Keratinocyte (primary cell): ENCODE measurements at regions not wholly inside any gene's neighbourhood (a gene's known extent, or its start where the extent isn't known, plus 50 kb on each side); places are given as distances from the start of the nearest gene placed in this dataset.

Experiments
- DNase-seq: peaks from one replicate; pipeline ENCODE4 v3.0.0-alpha.2; 2011; ENCODE audit warnings: low read depth, missing footprints, low spot score
- FAIRE-seq: peaks from 2 replicates; lab custom pipeline; 2011; peaks lifted over from hg19 to GRCh38; lab: Jason Lieb, UNC
- H2AFZ ChIP-seq: 2 replicates; pipeline ENCODE4 v1.6.0; 2012; ENCODE audit warnings: low read length, control low read depth, inconsistent platforms; ENCODE audit not compliant: control insufficient read depth
- H3K27ac ChIP-seq: 2 replicates; pipeline ENCODE4 v1.5.1; 2011; ENCODE audit warnings: low read length; ENCODE audit not compliant: control insufficient read depth, insufficient read depth
- H3K27me3 ChIP-seq: 3 replicates; pipeline ENCODE4 v1.6.0; 2011; ENCODE audit warnings: low read length; ENCODE audit not compliant: control insufficient read depth, insufficient read depth; ENCODE audit errors: extremely low read depth
- H3K36me3 ChIP-seq, 2 experiments: 2 replicates in 1 of 2; 3 replicates in 1 of 2; pipeline ENCODE4 v1.5.1; 2011; ENCODE audit warnings: low read length in 2 of 2, mild to moderate bottlenecking in 1 of 2; ENCODE audit not compliant: control insufficient read depth in 2 of 2, insufficient read depth in 2 of 2; ENCODE audit errors: extremely low read depth in 1 of 2
- H3K4me1 ChIP-seq: 3 replicates; pipeline ENCODE4 v1.5.1; 2011; ENCODE audit warnings: low read length; ENCODE audit not compliant: control insufficient read depth, insufficient read depth; ENCODE audit errors: extremely low read depth
- H3K4me2 ChIP-seq: 3 replicates; pipeline ENCODE4 v1.6.0; 2011; ENCODE audit warnings: low read depth, low read length; ENCODE audit not compliant: control insufficient read depth, insufficient read depth; ENCODE audit errors: extremely low read depth
- H3K4me3 ChIP-seq, 3 experiments: fragments of 200-600 bp in 1 of 3; sonication (generic) in 1 of 3; 2 replicates in 2 of 3; 3 replicates in 1 of 3; pipeline ENCODE4 v1.5.1; 2011 to 2016; ENCODE audit warnings: low read length in 3 of 3, mild to moderate bottlenecking in 3 of 3, control low read depth in 2 of 3, inconsistent platforms in 1 of 3, low read depth in 1 of 3, mixed read lengths in 1 of 3, mixed run types in 1 of 3, moderate library complexity in 1 of 3; ENCODE audit not compliant: control insufficient read depth in 2 of 3, insufficient read depth in 2 of 3; ENCODE audit errors: extremely low read depth in 1 of 3
- H3K79me2 ChIP-seq: 2 replicates; pipeline ENCODE4 v1.6.0; 2012; ENCODE audit warnings: low read length; ENCODE audit not compliant: control insufficient read depth, insufficient read depth
- H3K9ac ChIP-seq: 3 replicates; pipeline ENCODE4 v1.6.0; 2011; ENCODE audit warnings: low read length; ENCODE audit not compliant: control insufficient read depth, insufficient read depth; ENCODE audit errors: extremely low read depth
- H3K9me1 ChIP-seq: 3 replicates; pipeline ENCODE4 v1.6.0; 2011; ENCODE audit warnings: low read length; ENCODE audit not compliant: control insufficient read depth, insufficient read depth; ENCODE audit errors: extremely low read depth
- H3K9me3 ChIP-seq: 2 replicates; pipeline ENCODE4 v1.5.1; 2012; ENCODE audit warnings: low read depth, low read length; ENCODE audit not compliant: control insufficient read depth
- H4K20me1 ChIP-seq: 3 replicates; pipeline ENCODE4 v1.6.0; 2011; ENCODE audit warnings: low read length; ENCODE audit not compliant: control insufficient read depth, insufficient read depth; ENCODE audit errors: extremely low read depth
- EZH2 ChIP-seq: IDR thresholded peaks from one replicate; pipeline ENCODE4 v1.6.1; 2012; ENCODE audit warnings: inconsistent platforms, mild to moderate bottlenecking, low read length, moderate library complexity
- dilution Hi-C: fragments of 300-500 bp; cut with MboI; formaldehyde crosslinking; loops from one replicate; pipeline ENCODE4 v1.7.0; 2020; ENCODE audit warnings: low sequenced_read_pairs; ENCODE audit not compliant: extremely low pct_ligation_motif_present
- TF ChIP-seq, protein P1 (sequence below), 3 experiments: IDR thresholded peaks in 1 of 3; conservative IDR thresholded peaks in 1 of 3; optimal IDR thresholded peaks in 1 of 3; 2 replicates in 2 of 3; 3 replicates in 1 of 3; pipeline versions ENCODE3 to v1.5.1; 2011; ENCODE audit warnings: low read length in 3 of 3, mild to moderate bottlenecking in 3 of 3, moderate library complexity in 2 of 3, control low read depth in 1 of 3, inconsistent platforms in 1 of 3; ENCODE audit not compliant: insufficient read depth in 2 of 3; ENCODE audit errors: extremely low read depth in 1 of 3

DNA sequence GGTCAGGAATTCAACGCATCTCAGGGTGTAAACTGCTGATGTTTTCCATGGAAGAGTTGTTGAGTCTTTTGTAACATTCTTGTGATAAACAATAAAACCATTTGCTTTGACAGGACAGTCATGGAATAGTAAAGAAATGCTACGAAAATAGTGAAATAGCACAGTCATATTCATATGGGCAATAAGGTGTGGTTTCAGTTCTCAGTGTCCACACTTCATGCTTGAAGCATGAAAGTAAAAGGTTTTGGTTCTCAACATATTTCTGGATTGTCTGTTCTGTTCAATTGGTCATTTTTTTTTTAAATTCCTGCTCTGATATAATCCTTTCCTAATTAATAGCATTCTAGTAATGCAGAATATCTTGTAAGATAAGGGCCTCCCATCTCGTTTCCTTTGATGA, 467.6 kb upstream of the ZNF608 start:
- FAIRE-seq (no peak), DNase-seq (no peak)
- H4K20me1 ChIP-seq, result no peaks in the 10 kb centered on the region
- H3K9me1 ChIP-seq, result no peaks in the 10 kb centered on the region
- no peak overlapping the region for H2AFZ ChIP-seq
- H3K36me3 ChIP-seq, result no peaks in the 10 kb centered on the region
- H3K9me3 ChIP-seq, result no peaks in the 10 kb centered on the region
- TF ChIP-seq EZH2, result no peak
- TF ChIP-seq, protein P1, sequence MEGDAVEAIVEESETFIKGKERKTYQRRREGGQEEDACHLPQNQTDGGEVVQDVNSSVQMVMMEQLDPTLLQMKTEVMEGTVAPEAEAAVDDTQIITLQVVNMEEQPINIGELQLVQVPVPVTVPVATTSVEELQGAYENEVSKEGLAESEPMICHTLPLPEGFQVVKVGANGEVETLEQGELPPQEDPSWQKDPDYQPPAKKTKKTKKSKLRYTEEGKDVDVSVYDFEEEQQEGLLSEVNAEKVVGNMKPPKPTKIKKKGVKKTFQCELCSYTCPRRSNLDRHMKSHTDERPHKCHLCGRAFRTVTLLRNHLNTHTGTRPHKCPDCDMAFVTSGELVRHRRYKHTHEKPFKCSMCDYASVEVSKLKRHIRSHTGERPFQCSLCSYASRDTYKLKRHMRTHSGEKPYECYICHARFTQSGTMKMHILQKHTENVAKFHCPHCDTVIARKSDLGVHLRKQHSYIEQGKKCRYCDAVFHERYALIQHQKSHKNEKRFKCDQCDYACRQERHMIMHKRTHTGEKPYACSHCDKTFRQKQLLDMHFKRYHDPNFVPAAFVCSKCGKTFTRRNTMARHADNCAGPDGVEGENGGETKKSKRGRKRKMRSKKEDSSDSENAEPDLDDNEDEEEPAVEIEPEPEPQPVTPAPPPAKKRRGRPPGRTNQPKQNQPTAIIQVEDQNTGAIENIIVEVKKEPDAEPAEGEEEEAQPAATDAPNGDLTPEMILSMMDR (optimal IDR thresholded peaks at IDR 0.05 in 1 of 3, IDR thresholded peaks at IDR 0.05 in 1 of 3, conservative IDR thresholded peaks at IDR 0.05 in 1 of 3; ENCODE audit: extremely low read depth in 1 of 3, insufficient read depth in 2 of 3, low read length in 3 of 3), result no peak
- dilution Hi-C loops, result no loop called here
- peaks cover 23% of the 10 kb centered on the region for H3K4me1 ChIP-seq
- H3K9ac ChIP-seq, result no peak overlapping the region
- H3K4me3 ChIP-seq, result no peak overlapping the region
- no peak overlapping the region for H3K4me2 ChIP-seq
- no peaks in the 10 kb centered on the region for H3K27me3 ChIP-seq
- H3K27ac ChIP-seq, result no peak overlapping the region
- no peaks in the 10 kb centered on the region for H3K79me2 ChIP-seq

DNA sequence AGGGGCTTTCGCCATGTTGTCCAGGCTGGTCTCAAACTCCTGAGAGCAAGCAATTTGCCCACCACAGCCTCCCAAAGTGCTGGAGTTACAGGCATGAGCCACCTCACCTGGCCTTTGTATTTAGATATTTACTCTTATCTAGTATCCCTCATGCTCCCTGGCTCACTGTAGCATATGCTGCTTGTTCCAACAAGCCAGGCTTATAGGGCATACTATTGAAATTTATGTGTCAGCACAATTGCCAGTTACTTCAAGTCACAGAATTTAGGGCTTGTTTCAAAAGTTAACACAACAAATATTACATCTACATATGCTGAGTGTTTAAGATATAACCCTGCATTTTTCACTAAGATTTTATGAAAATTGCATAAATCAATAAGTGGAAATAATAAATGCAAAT, 469.2 kb upstream of the ZNF608 start:
- no peaks in the 10 kb centered on the region for H3K9me3 ChIP-seq
- no peaks in the 10 kb centered on the region for H3K27me3 ChIP-seq
- H3K4me2 ChIP-seq, result peak overlapping the region; percentile 25
- no peaks in the 10 kb centered on the region for H3K79me2 ChIP-seq
- no peak for TF ChIP-seq EZH2
- TF ChIP-seq, protein P1 (optimal IDR thresholded peaks at IDR 0.05 in 1 of 3, IDR thresholded peaks at IDR 0.05 in 1 of 3, conservative IDR thresholded peaks at IDR 0.05 in 1 of 3; ENCODE audit: extremely low read depth in 1 of 3, insufficient read depth in 2 of 3, low read length in 3 of 3), result no peak
- DNase-seq (no peak), FAIRE-seq (peak; percentile 52)
- H2AFZ ChIP-seq, result no peak overlapping the region
- no peak overlapping the region for H3K9ac ChIP-seq
- H3K9me1 ChIP-seq, result no peaks in the 10 kb centered on the region
- H4K20me1 ChIP-seq, result no peaks in the 10 kb centered on the region
- no peak overlapping the region for H3K4me3 ChIP-seq
- H3K4me1 ChIP-seq, result peaks cover 11% of the 10 kb centered on the region
- H3K36me3 ChIP-seq, result no peaks in the 10 kb centered on the region
- dilution Hi-C loops, result no loop called here
- no peak overlapping the region for H3K27ac ChIP-seq
